ENCODE measurements at regions not wholly inside any gene's neighbourhood (a gene's known extent, or its start where the extent isn't known, plus 50 kb on each side); places are given as distances from the start of the nearest gene placed in this dataset.

GRCh38 chr7:67896721-67897120 lies 900.1 kb downstream of the TYW1 start:
- TF ChIP-seq POLR2A (IDR thresholded peaks at IDR 0.05): no peak
- TF ChIP-seq, protein P1, sequence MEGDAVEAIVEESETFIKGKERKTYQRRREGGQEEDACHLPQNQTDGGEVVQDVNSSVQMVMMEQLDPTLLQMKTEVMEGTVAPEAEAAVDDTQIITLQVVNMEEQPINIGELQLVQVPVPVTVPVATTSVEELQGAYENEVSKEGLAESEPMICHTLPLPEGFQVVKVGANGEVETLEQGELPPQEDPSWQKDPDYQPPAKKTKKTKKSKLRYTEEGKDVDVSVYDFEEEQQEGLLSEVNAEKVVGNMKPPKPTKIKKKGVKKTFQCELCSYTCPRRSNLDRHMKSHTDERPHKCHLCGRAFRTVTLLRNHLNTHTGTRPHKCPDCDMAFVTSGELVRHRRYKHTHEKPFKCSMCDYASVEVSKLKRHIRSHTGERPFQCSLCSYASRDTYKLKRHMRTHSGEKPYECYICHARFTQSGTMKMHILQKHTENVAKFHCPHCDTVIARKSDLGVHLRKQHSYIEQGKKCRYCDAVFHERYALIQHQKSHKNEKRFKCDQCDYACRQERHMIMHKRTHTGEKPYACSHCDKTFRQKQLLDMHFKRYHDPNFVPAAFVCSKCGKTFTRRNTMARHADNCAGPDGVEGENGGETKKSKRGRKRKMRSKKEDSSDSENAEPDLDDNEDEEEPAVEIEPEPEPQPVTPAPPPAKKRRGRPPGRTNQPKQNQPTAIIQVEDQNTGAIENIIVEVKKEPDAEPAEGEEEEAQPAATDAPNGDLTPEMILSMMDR (IDR thresholded peaks at IDR 0.05 in 4 of 5, conservative IDR thresholded peaks at IDR 0.05 in 1 of 5): no peak
- no peaks in the 10 kb centered on the region for H3K9me3 ChIP-seq
- H3K27me3 ChIP-seq: no peaks in the 10 kb centered on the region
- no peak overlapping the region for H3K27ac ChIP-seq
- no peaks in the 10 kb centered on the region for H3K4me1 ChIP-seq
- in situ Hi-C loops (cut with MboI; ENCODE audit: low sequenced_read_pairs in 4 of 4) (no loop called here), intact Hi-C loops (cut with DNase I; ENCODE audit: low total_unique reads) (no loop called here)
- ATAC-seq (no peak), DNase-seq (no peak)
- no peaks in the 10 kb centered on the region for H3K36me3 ChIP-seq
- H3K4me3 ChIP-seq: no peak overlapping the region

- no peak for ATAC-seq
- H3K27me3 ChIP-seq: no peaks in the 10 kb centered on the region
- in situ Hi-C loops (cut with MboI; ENCODE audit: low sequenced_read_pairs in 4 of 4): no loop called here
Observed at GRCh38 chr7:67900456-67900855, 903.8 kb downstream of the TYW1 start.

DNA sequence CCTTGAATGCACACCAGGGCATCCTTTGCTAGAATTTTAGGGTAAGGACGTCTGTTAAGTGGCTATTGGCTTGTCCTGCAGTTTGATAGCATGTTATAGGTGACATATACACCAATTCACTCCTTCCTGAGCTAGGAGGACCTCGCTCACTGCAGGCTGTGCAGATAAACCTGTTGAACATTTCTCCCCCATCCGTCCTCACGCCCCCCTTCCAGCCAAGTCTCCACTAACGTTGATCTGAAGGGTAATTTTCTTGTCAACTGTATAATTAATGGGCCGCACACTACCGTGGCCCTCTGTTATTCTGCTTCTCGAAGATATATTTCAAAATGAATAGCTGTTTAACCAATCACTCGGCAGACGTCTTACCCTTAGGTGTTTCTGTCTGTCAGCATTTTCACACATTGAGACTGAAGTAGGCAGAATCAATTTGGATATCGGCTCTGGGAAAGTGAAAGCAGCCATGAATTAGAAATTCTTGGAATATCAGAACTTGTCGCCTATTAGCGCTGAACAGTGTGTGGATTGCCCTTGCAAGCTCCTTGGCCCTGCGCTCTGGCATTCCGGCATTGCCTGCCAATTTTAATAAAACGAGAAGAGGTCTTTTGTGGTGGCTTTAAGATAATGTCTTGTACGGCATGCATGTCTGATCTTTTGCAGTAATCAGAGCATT lies 905.3 kb downstream of the TYW1 start:
- ATAC-seq (no peak), DNase-seq (no peak)
- no peaks in the 10 kb centered on the region for H3K9me3 ChIP-seq
- no peak overlapping the region for H3K27ac ChIP-seq
- in situ Hi-C loops (cut with MboI; ENCODE audit: low sequenced_read_pairs in 4 of 4): no loop called here
- no peaks in the 10 kb centered on the region for H3K4me1 ChIP-seq
- TF ChIP-seq, protein P1 (IDR thresholded peaks at IDR 0.05 in 4 of 5, conservative IDR thresholded peaks at IDR 0.05 in 1 of 5): no peak
- TF ChIP-seq POLR2A (IDR thresholded peaks at IDR 0.05): no peak
- no peaks in the 10 kb centered on the region for H3K36me3 ChIP-seq
- intact Hi-C loops (cut with DNase I; ENCODE audit: low total_unique reads): no loop called here
- H3K27me3 ChIP-seq: no peaks in the 10 kb centered on the region
- H3K4me3 ChIP-seq: no peak overlapping the region

More at GRCh38 chr7:67900456-67900855, 903.8 kb downstream of the TYW1 start:
- Histone ChIP-seq H3K9me3 (no peaks in the 10 kb centered on the region), H3K36me3 (no peaks in the 10 kb centered on the region), H3K27ac (no peak overlapping the region), H3K4me1 (no peaks in the 10 kb centered on the region), H3K4me3 (no peak overlapping the region)
- intact Hi-C loops (cut with DNase I; ENCODE audit: low total_unique reads): no loop called here
- TF ChIP-seq POLR2A (IDR thresholded peaks at IDR 0.05): no peak
- TF ChIP-seq, protein P1 (IDR thresholded peaks at IDR 0.05 in 4 of 5, conservative IDR thresholded peaks at IDR 0.05 in 1 of 5): no peak
- DNase-seq: no peak

DNA sequence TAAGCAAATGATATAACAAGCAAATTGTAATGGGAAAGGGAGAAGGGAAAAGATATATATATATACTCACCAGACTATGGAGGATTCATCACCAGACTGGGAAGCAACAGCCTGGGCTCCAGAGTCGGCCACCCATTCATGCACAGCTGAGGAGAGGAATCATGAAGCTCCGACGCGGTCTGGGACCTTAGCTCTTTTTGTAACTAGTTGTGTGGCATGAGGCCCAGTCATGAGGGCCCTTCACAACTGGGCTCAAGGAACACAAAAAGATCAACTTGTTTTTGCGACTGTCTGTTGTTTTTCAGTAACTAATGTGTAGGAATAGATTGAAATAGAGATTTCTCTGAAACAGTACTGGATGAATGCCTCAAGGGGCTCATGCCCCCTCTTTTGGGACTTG lies 911.2 kb downstream of the TYW1 start:
- no peak for TF ChIP-seq POLR2A (IDR thresholded peaks at IDR 0.05)
- Histone ChIP-seq H3K27ac (no peak overlapping the region), H3K27me3 (no peaks in the 10 kb centered on the region), H3K9me3 (no peaks in the 10 kb centered on the region), H3K36me3 (no peaks in the 10 kb centered on the region), H3K4me3 (no peak overlapping the region), H3K4me1 (no peaks in the 10 kb centered on the region)
- in situ Hi-C loops (cut with MboI; ENCODE audit: low sequenced_read_pairs in 4 of 4): no loop called here
- DNase-seq (no peak), ATAC-seq (no peak)
- intact Hi-C loops (cut with DNase I; ENCODE audit: low total_unique reads): no loop called here

DNA sequence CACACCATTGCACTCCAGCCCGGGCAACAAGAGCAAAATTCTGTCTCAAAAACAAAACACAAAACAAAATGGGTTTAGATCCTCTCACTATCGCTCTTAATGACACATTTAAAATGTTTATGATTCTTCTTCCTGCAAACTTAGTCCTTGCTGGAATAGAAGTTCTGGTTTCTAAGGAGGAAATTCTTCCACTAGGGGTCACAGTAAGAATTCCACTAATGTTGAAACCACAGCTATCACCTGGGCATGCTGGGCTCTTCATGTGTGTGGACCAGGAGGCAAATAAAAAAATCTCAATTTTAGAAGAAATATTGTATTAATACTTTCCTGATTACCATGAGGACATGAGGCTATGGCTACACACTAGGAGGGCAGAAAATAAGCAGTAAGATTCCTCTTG lies 915.8 kb downstream of the TYW1 start:
- Histone ChIP-seq H3K4me1 (no peaks in the 10 kb centered on the region), H3K27ac (no peak overlapping the region), H3K4me3 (no peak overlapping the region), H3K9me3 (no peaks in the 10 kb centered on the region), H3K36me3 (no peaks in the 10 kb centered on the region), H3K27me3 (no peaks in the 10 kb centered on the region)
- ATAC-seq (no peak), DNase-seq (no peak)
- intact Hi-C loops (cut with DNase I; ENCODE audit: low total_unique reads): no loop called here
- in situ Hi-C loops (cut with MboI; ENCODE audit: low sequenced_read_pairs in 4 of 4): no loop called here
- TF ChIP-seq, protein P1 (IDR thresholded peaks at IDR 0.05 in 4 of 5, conservative IDR thresholded peaks at IDR 0.05 in 1 of 5): no peak
- TF ChIP-seq POLR2A (IDR thresholded peaks at IDR 0.05): no peak

All from gastrocnemius medialis (tissue), 4 donors.